Thoracic aorta (tissue), 2 donors: ENCODE measurements at regions not wholly inside any gene's neighbourhood (a gene's known extent, or its start where the extent isn't known, plus 50 kb on each side); places are given as distances from the start of the nearest gene placed in this dataset.

Source experiments
- ATAC-seq: fragments of 150-250 bp; one replicate; pipeline ENCODE4 v1.8.0; 2017; ENCODE audit warnings: low read depth; ENCODE audit not compliant: insufficient number of reproducible peaks, low FRiP score
- DNase-seq: peaks from one replicate; pipeline ENCODE4 v3.0.0-alpha.2; 2020; ENCODE audit warnings: low spot score
- H3K27ac ChIP-seq, 2 donors: fragments of 200-600 bp; sonication (generic); 1 replicate in 1 of 2; 2 replicates in 1 of 2; pipeline ENCODE4 v1.5.1; 2016; ENCODE audit warnings: mild to moderate bottlenecking in 2 of 2, moderate library complexity in 2 of 2
- H3K27me3 ChIP-seq: fragments of 200-600 bp; sonication (generic); replicated peaks from 2 replicates; pipeline ENCODE4 v1.6.0; 2016; ENCODE audit warnings: mild to moderate bottlenecking; ENCODE audit not compliant: insufficient read depth
- H3K36me3 ChIP-seq: fragments of 200-600 bp; sonication (generic); one replicate; pipeline ENCODE4 v1.5.1; 2016
- H3K4me1 ChIP-seq, 2 donors: fragments of 200-600 bp; sonication (generic); 1 replicate in 1 of 2; 2 replicates in 1 of 2; pipeline versions ENCODE4 v1.5.1 to v1.6.0; 2016; ENCODE audit warnings: low read depth in 2 of 2, mild to moderate bottlenecking in 1 of 2; ENCODE audit not compliant: control insufficient read depth in 1 of 2
- H3K4me3 ChIP-seq: fragments of 200-600 bp; sonication (generic); 2 replicates; pipeline ENCODE4 v1.5.1; 2016; ENCODE audit warnings: mild to moderate bottlenecking
- H3K9me3 ChIP-seq: fragments of 200-600 bp; sonication (generic); 2 replicates; pipeline ENCODE4 v1.5.1; 2016
- TF ChIP-seq, protein P1 (sequence below): fragments of 200-600 bp; sonication (generic); IDR thresholded peaks from one replicate; pipeline ENCODE4 v1.5.1; 2019; ENCODE audit warnings: antibody characterized with exemption

DNA sequence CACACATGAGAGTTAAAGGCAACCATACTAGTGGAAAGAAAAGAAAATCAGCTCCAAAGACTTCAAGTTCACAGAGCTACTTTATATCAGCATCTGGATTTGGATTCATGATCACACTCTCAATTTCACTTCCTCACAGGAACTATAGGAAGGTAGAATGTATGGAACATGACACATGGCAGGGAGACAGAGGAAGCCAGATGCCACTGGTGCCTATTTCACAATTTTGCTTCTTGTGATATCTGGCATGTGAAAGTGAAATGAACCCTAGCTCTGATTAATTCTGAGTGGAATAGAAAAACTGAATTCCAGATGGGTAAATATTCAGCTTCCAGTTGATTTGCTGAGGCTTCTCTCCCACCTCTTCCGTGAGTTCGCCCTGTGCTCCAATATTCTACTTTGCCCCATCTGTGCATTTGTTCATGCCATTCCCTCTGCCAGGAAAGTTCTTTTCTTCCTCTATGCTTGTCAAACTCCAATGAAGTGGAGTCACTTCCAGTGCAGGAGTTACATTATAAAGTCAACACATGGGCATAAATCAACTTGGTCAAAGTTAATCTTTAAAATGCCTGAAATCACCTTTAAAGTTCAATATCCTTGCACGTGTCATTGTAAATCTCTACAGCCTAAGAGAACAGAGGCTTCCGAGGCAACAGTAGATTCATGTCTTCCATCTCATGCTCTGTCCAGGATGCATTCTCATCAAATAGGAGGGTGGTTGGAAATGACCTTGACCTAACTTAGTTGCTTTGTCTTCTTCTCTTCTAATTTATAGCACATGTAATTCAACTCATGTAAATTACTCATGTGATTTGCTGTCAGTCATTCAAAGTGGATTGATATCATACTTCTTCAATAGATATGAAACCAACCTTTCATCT, 275.3 kb downstream of the HIVEP2 start:
- Histone ChIP-seq H3K4me3 (no peak overlapping the region), H3K4me1 (no peaks in the 10 kb centered on the region), H3K27me3 (no peaks in the 10 kb centered on the region), H3K36me3 (no peaks in the 10 kb centered on the region), H3K9me3 (no peaks in the 10 kb centered on the region), H3K27ac (no peak overlapping the region)
- TF ChIP-seq, protein P1, sequence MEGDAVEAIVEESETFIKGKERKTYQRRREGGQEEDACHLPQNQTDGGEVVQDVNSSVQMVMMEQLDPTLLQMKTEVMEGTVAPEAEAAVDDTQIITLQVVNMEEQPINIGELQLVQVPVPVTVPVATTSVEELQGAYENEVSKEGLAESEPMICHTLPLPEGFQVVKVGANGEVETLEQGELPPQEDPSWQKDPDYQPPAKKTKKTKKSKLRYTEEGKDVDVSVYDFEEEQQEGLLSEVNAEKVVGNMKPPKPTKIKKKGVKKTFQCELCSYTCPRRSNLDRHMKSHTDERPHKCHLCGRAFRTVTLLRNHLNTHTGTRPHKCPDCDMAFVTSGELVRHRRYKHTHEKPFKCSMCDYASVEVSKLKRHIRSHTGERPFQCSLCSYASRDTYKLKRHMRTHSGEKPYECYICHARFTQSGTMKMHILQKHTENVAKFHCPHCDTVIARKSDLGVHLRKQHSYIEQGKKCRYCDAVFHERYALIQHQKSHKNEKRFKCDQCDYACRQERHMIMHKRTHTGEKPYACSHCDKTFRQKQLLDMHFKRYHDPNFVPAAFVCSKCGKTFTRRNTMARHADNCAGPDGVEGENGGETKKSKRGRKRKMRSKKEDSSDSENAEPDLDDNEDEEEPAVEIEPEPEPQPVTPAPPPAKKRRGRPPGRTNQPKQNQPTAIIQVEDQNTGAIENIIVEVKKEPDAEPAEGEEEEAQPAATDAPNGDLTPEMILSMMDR = no peak
- ATAC-seq (no peak), DNase-seq (no peak)

DNA sequence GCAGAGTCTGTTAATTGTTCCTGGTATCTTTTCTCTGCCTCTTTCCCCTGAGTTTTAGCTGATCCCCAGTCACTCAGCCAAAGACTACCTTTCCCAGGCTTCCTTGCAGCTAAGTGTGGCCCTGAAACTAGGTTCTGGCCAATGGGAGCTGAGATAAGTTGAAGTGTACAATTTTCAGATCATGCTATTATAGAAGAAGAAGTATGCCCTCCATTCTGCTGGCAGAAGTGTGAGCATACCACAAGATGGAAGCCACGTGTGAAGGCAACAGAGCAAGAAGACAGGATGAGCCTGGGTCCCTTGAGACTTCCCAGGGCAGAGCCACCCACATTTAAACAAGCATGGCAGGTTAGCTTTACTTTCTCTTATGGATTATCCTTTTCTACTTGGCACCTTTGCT, 273.2 kb downstream of the HIVEP2 start:
- no peak for ATAC-seq
- H3K36me3 ChIP-seq = no peaks in the 10 kb centered on the region
- no peaks in the 10 kb centered on the region for H3K4me1 ChIP-seq
- DNase-seq = no peak
- H3K27me3 ChIP-seq = no peaks in the 10 kb centered on the region
- no peak overlapping the region for H3K4me3 ChIP-seq
- no peak overlapping the region for H3K27ac ChIP-seq
- no peaks in the 10 kb centered on the region for H3K9me3 ChIP-seq
- TF ChIP-seq, protein P1 = no peak

GRCh38 chr6:142675517-142675916, 269.5 kb downstream of the HIVEP2 start:
- TF ChIP-seq, protein P1 = no peak
- ATAC-seq (no peak), DNase-seq (no peak)
- Histone ChIP-seq H3K4me1 (peaks cover under 1 to 17% of the 10 kb centered on the region in 2 donors), H3K9me3 (no peaks in the 10 kb centered on the region), H3K36me3 (no peaks in the 10 kb centered on the region), H3K27ac (no peak overlapping the region), H3K27me3 (no peaks in the 10 kb centered on the region), H3K4me3 (no peak overlapping the region)

GRCh38 chr6:142676027-142676443, 268.9 kb downstream of the HIVEP2 start:
- TF ChIP-seq, protein P1 = no peak
- no peaks in the 10 kb centered on the region for H3K27me3 ChIP-seq
- DNase-seq (no peak), ATAC-seq (no peak)
- H3K36me3 ChIP-seq = no peaks in the 10 kb centered on the region
- no peak overlapping the region for H3K4me3 ChIP-seq
- H3K27ac ChIP-seq = no peak overlapping the region
- peaks cover 5 to 22% of the 10 kb centered on the region in 2 donors for H3K4me1 ChIP-seq
- H3K9me3 ChIP-seq = no peaks in the 10 kb centered on the region

GRCh38 chr6:142676647-142677192, 268.3 kb downstream of the HIVEP2 start:
- Histone ChIP-seq H3K9me3 (no peaks in the 10 kb centered on the region), H3K4me1 (peaks cover 5 to 23% of the 10 kb centered on the region in 2 donors), H3K36me3 (no peaks in the 10 kb centered on the region), H3K4me3 (no peak overlapping the region), H3K27ac (no peak overlapping the region), H3K27me3 (no peaks in the 10 kb centered on the region)
- TF ChIP-seq, protein P1 = no peak
- ATAC-seq (no peak), DNase-seq (no peak)
